GM12872 (cell line): ENCODE measurements at regions not wholly inside any gene's neighbourhood (a gene's known extent, or its start where the extent isn't known, plus 50 kb on each side); places are given as distances from the start of the nearest gene placed in this dataset.

ENCODE experiments used
- CTCF ChIP-seq: IDR thresholded peaks from 3 replicates; pipeline ENCODE4 v1.5.1; 2011; ENCODE audit warnings: low read depth, mild to moderate bottlenecking, low read length, moderate library complexity; ENCODE audit not compliant: insufficient read depth

DNA sequence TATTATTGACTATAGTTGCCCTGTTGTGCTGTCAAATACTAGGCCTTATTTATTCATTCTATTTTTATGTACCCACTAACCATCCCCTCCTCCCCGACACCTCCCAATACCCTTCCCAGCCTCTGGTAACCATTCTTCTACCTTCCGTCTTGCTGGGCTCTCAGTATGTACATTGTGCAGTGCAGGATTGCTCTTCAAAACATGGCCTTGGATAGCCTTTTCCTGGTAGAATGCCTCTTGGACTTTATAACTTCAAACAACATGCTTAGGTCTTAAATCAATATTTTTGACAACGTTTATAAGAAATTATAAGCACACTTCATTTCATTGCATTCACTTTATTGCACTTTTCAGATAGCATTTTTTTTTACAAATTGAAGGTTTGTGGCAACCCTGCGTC is 172.6 kb upstream of the ACTBL2 start:
- no peak for TF ChIP-seq CTCF

GRCh38 chr5:57653636-57654290 is 171.2 kb upstream of the ACTBL2 start:
- TF ChIP-seq CTCF, result no peak

- no peak for TF ChIP-seq CTCF
Measured at GRCh38 chr5:57651127-57651526, 168.5 kb upstream of the ACTBL2 start.

- peak; percentile 89 for TF ChIP-seq CTCF
Measured at GRCh38 chr5:57650360-57651069, 167.9 kb upstream of the ACTBL2 start.

DNA sequence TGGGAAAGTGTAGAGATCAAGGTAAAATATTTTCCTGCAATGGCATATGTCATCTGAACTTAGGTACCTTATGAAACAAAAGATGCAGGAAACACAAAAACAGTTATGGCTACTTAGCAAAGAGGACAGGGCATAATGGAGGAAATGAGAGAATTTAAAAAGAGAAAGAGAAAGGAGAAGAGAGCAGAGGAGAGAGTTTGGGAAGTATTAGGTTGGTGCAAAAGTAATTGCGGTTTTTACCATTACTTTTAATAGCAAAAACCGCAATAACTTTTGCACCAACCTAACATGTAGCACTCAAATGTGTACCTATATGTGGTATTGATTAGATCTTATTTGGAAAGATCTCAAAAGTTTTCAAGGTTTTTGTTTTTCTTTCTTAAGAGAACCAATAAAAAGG is 160.1 kb upstream of the ACTBL2 start:
- no peak for TF ChIP-seq CTCF

- TF ChIP-seq CTCF, result no peak
Measured at GRCh38 chr5:57642066-57642465, 159.5 kb upstream of the ACTBL2 start.

GRCh38 chr5:57635146-57635777 is 152.7 kb upstream of the ACTBL2 start:
- no peak for TF ChIP-seq CTCF
